H54 (cell line): ENCODE measurements at regions not wholly inside any gene's neighbourhood (a gene's known extent, or its start where the extent isn't known, plus 50 kb on each side); places are given as distances from the start of the nearest gene placed in this dataset.

ENCODE experiments used
- DNase-seq: peaks from one replicate; pipeline ENCODE4 v3.0.0; 2011; ENCODE audit warnings: low spot score, mixed read lengths; ENCODE audit not compliant: insufficient read length
- FAIRE-seq: peaks from 3 replicates; lab custom pipeline; 2011; peaks lifted over from hg19 to GRCh38; lab: Jason Lieb, UNC
- POLR2A ChIP-seq: IDR thresholded peaks from 2 replicates; pipeline ENCODE4 v1.6.1; 2011; ENCODE audit warnings: low read depth, mild to moderate bottlenecking, low read length

- no peak for FAIRE-seq
- no peak for TF ChIP-seq POLR2A
- DNase-seq = no peak
Measured at GRCh38 chr2:220202066-220202465, 574.6 kb downstream of the SLC4A3 start.

- FAIRE-seq (no peak), DNase-seq (no peak)
- no peak for TF ChIP-seq POLR2A
Measured at GRCh38 chr2:220209093-220209492, 581.7 kb downstream of the SLC4A3 start.

- no peak for TF ChIP-seq POLR2A
- DNase-seq = no peak
- no peak for FAIRE-seq
Measured at GRCh38 chr2:220209751-220210150, 582.3 kb downstream of the SLC4A3 start.

- FAIRE-seq (no peak), DNase-seq (no peak)
- TF ChIP-seq POLR2A = no peak
Measured at GRCh38 chr2:220212296-220213080, 585.1 kb downstream of the SLC4A3 start.

- FAIRE-seq = no peak
- DNase-seq = no peak
- TF ChIP-seq POLR2A = no peak
Measured at GRCh38 chr2:220215785-220216184, 588.4 kb downstream of the SLC4A3 start.

GRCh38 chr2:220219371-220219770, 591.9 kb downstream of the SLC4A3 start:
- no peak for FAIRE-seq
- DNase-seq = no peak
- no peak for TF ChIP-seq POLR2A

- TF ChIP-seq POLR2A = no peak
- no peak for DNase-seq
- no peak for FAIRE-seq
Measured at GRCh38 chr2:220220009-220220408, 592.6 kb downstream of the SLC4A3 start.

- TF ChIP-seq POLR2A = no peak
- no peak for FAIRE-seq
- no peak for DNase-seq
Measured at GRCh38 chr2:220221992-220222391, 594.6 kb downstream of the SLC4A3 start.

GRCh38 chr2:220224691-220225543, 597.5 kb downstream of the SLC4A3 start:
- peak; percentile 93 for FAIRE-seq
- TF ChIP-seq POLR2A = no peak
- DNase-seq = no peak

- DNase-seq (no peak), FAIRE-seq (no peak)
- TF ChIP-seq POLR2A = no peak
Measured at GRCh38 chr2:220226076-220226475, 598.6 kb downstream of the SLC4A3 start.

- FAIRE-seq (no peak), DNase-seq (no peak)
- no peak for TF ChIP-seq POLR2A
Measured at GRCh38 chr2:220226546-220226945, 599.1 kb downstream of the SLC4A3 start.

GRCh38 chr2:220227266-220227920, 600.0 kb downstream of the SLC4A3 start:
- DNase-seq (no peak), FAIRE-seq (peak; percentile 60)
- no peak for TF ChIP-seq POLR2A

- DNase-seq (peak; percentile 30), FAIRE-seq (peak; percentile 100)
- TF ChIP-seq POLR2A = no peak
Measured at GRCh38 chr2:220228310-220229006, 601.0 kb downstream of the SLC4A3 start.
